Smooth muscle cell (in vitro differentiated cells): ENCODE measurements at regions not wholly inside any gene's neighbourhood (a gene's known extent, or its start where the extent isn't known, plus 50 kb on each side); places are given as distances from the start of the nearest gene placed in this dataset.

ENCODE experiments used
- DNase-seq: peaks from one replicate; lab custom pipeline; 2025; ENCODE audit not compliant: unreplicated experiment; lab: John Stamatoyannopoulos, UW
- H2AFZ ChIP-seq: fragments of 200-600 bp; sonication (generic); 2 replicates; pipeline ENCODE4 v1.6.0; 2016; ENCODE audit warnings: antibody characterized with exemption, low read depth, mild to moderate bottlenecking
- H3F3A ChIP-seq: fragments of 200-600 bp; sonication (generic); 2 replicates; pipeline ENCODE4 v1.6.0; 2017; ENCODE audit warnings: antibody characterized with exemption, low read depth
- H3K27ac ChIP-seq: fragments of 200-600 bp; sonication (generic); 2 replicates; pipeline ENCODE4 v1.5.1; 2016; ENCODE audit warnings: low read depth, mild to moderate bottlenecking
- H3K27me3 ChIP-seq: fragments of 200-600 bp; sonication (generic); 2 replicates; pipeline ENCODE4 v1.6.1; 2016; ENCODE audit warnings: low read depth, mild to moderate bottlenecking
- H3K36me3 ChIP-seq: fragments of 200-600 bp; sonication (generic); 2 replicates; pipeline ENCODE4 v1.5.1; 2016; ENCODE audit warnings: low read depth
- H3K4me1 ChIP-seq: fragments of 200-600 bp; sonication (generic); 2 replicates; pipeline ENCODE4 v1.5.1; 2016; ENCODE audit warnings: low read depth
- H3K4me2 ChIP-seq: fragments of 200-600 bp; sonication (generic); 2 replicates; pipeline ENCODE4 v1.6.0; 2016; ENCODE audit warnings: mild to moderate bottlenecking
- H3K4me3 ChIP-seq: fragments of 200-600 bp; sonication (generic); 2 replicates; pipeline ENCODE4 v1.5.1; 2016; ENCODE audit warnings: mild to moderate bottlenecking
- H3K79me2 ChIP-seq: fragments of 200-600 bp; sonication (generic); 2 replicates; pipeline ENCODE4 v1.6.0; 2016; ENCODE audit warnings: low read depth, mild to moderate bottlenecking
- H3K9ac ChIP-seq: fragments of 200-600 bp; sonication (generic); 2 replicates; pipeline ENCODE4 v1.6.0; 2016; ENCODE audit warnings: low read depth
- H3K9me3 ChIP-seq: fragments of 200-600 bp; sonication (generic); replicated peaks from 2 replicates; pipeline ENCODE4 v1.5.1; 2016; ENCODE audit warnings: low read depth
- H4K20me1 ChIP-seq: fragments of 200-600 bp; sonication (generic); 2 replicates; pipeline ENCODE4 v1.6.0; 2016; ENCODE audit warnings: low read depth
- CTCF ChIP-seq: fragments of 200-600 bp; sonication (generic); IDR thresholded peaks from 2 replicates; pipeline ENCODE4 v1.5.1; 2017; ENCODE audit warnings: borderline replicate concordance, mild to moderate bottlenecking, antibody characterized with exemption; ENCODE audit not compliant: insufficient read depth, poor library complexity, severe bottlenecking
- WGBS: methylation state at CpG from one replicate; pipeline ENCODE4 v1.1.7; 2016; ENCODE audit warnings: low lambda C conversion rate; 5-methylcytosine and 5-hydroxymethylcytosine counted together

GRCh38 chr5:155729684-155730059, 597.3 kb upstream of the SGCD start:
- Histone ChIP-seq H2AFZ (no peak overlapping the region), H3K79me2 (no peaks in the 10 kb centered on the region), H3K4me1 (no peaks in the 10 kb centered on the region), H4K20me1 (no peaks in the 10 kb centered on the region), H3F3A (no peaks in the 10 kb centered on the region), H3K36me3 (no peaks in the 10 kb centered on the region), H3K4me2 (peak overlapping the region; percentile 94), H3K9me3 (no peaks in the 10 kb centered on the region), H3K27me3 (peaks cover 96% of the 10 kb centered on the region), H3K9ac (no peak overlapping the region), H3K27ac (no peak overlapping the region), H3K4me3 (peak overlapping the region; percentile 63)
- DNase-seq, result no peak
- 11% methylated on average over 13 of the region's 13 CpGs for WGBS
- no peak for TF ChIP-seq CTCF

DNA sequence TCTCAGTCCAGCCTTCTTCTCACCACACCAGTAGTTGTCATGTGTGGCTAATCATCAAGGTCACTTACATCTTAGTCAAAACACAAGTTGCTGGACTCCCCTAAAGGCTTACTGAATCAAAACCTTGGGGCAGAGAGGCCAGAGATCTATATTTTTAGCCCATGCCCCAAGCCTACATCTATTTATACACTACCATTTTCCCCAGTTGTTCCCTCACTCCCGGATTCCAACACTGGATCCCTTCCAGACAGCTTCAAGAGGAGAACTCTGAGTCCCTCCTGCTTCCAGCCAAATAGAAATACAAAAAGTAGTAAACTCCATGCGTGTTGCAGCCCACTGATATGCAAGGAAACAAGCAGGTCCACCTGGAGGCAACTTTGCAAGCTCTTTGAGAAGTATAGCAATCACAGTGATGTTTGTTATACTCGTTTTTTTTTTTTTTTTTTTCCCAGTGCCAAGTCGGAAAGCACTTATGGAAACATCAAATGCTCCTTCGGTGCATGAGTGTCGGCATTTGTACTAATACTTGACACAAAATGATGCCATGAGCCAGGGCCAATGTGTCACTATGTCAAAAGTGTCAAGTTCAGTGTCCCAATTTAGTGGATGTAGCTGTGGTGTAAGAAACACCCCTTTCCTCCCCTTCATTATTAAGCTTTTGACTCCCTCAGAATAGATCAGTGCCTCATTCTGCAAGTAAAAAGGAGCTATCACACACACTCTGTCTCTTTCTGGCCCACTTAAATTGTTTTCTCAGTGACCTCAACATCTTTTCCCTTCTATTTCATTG, 594.2 kb upstream of the SGCD start:
- TF ChIP-seq CTCF, result no peak
- Histone ChIP-seq H3K9ac (no peak overlapping the region), H3K27ac (no peak overlapping the region), H3K36me3 (no peaks in the 10 kb centered on the region), H3K4me2 (no peak overlapping the region), H3K4me3 (no peak overlapping the region), H3K79me2 (no peaks in the 10 kb centered on the region), H3K27me3 (peaks cover 85% of the 10 kb centered on the region), H3K4me1 (no peaks in the 10 kb centered on the region), H3K9me3 (no peaks in the 10 kb centered on the region), H2AFZ (no peak overlapping the region), H4K20me1 (no peaks in the 10 kb centered on the region), H3F3A (no peaks in the 10 kb centered on the region)
- 67% methylated on average over 6 of the region's 6 CpGs for WGBS
- DNase-seq, result no peak

DNA sequence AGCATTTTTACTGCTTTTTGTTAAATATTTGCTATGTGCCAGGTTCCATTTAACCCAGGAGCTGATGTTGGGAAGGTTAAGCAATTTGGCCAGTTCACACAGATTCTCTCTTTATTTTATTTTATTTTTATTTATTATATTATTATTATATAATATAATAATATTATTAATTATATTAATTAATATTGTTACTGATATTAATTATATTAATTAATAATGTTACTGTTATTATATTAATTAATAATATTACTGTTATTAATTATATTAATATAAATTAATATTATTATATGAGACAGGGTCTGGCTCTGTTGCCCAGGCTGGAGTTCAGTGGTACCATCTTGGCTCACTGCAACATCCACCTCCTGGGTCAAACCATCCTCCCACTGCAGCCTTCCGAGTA, 593.0 kb upstream of the SGCD start:
- Histone ChIP-seq H3K4me1 (no peaks in the 10 kb centered on the region), H3K9me3 (no peaks in the 10 kb centered on the region), H3K36me3 (no peaks in the 10 kb centered on the region), H3K4me3 (no peak overlapping the region), H3K79me2 (no peaks in the 10 kb centered on the region), H3K9ac (no peak overlapping the region), H3K27me3 (peaks cover 79% of the 10 kb centered on the region), H3K27ac (no peak overlapping the region), H3F3A (no peaks in the 10 kb centered on the region), H3K4me2 (no peak overlapping the region), H4K20me1 (no peaks in the 10 kb centered on the region), H2AFZ (no peak overlapping the region)
- no peak for TF ChIP-seq CTCF
- WGBS, result 93% methylated on average over 1 of the region's 1 CpG
- no peak for DNase-seq

GRCh38 chr5:155735388-155735787, 591.6 kb upstream of the SGCD start:
- DNase-seq, result no peak
- no peak overlapping the region for H3K9ac ChIP-seq
- 39% methylated on average over 2 of the region's 2 CpGs for WGBS

More at GRCh38 chr5:155735388-155735787, 591.6 kb upstream of the SGCD start:
- no peaks in the 10 kb centered on the region for H3K36me3 ChIP-seq
- H2AFZ ChIP-seq, result no peak overlapping the region
- H3K9me3 ChIP-seq, result no peaks in the 10 kb centered on the region
- no peaks in the 10 kb centered on the region for H4K20me1 ChIP-seq
- H3F3A ChIP-seq, result no peaks in the 10 kb centered on the region
- H3K27ac ChIP-seq, result no peak overlapping the region
- peaks cover 64% of the 10 kb centered on the region for H3K27me3 ChIP-seq
- no peaks in the 10 kb centered on the region for H3K4me1 ChIP-seq
- no peak for TF ChIP-seq CTCF
- H3K4me2 ChIP-seq, result no peak overlapping the region
- H3K79me2 ChIP-seq, result no peaks in the 10 kb centered on the region
- H3K4me3 ChIP-seq, result no peak overlapping the region
